DND-41 (cell line): ENCODE measurements at regions not wholly inside any gene's neighbourhood (a gene's known extent, or its start where the extent isn't known, plus 50 kb on each side); places are given as distances from the start of the nearest gene placed in this dataset.

ENCODE experiments used
- ATAC-seq: fragments of 200-7000 bp; cut with Tn5 transposase; 3 replicates; pipeline ENCODE4 v1.9.1; 2021; ENCODE audit warnings: low read depth; ENCODE audit not compliant: insufficient read depth
- DNase-seq: peaks from one replicate; pipeline ENCODE4 v3.0.0-alpha.2; 2020
- H2AFZ ChIP-seq: 2 replicates; pipeline ENCODE4 v1.6.0; 2012; ENCODE audit warnings: low read depth, low read length
- H3K27ac ChIP-seq: 2 replicates; pipeline ENCODE4 v1.5.1; 2012; ENCODE audit warnings: low read length, inconsistent platforms
- H3K27me3 ChIP-seq: fragments of 200-600 bp; sonication (generic); 2 replicates; pipeline ENCODE4 v1.6.0; 2012; ENCODE audit warnings: low read length, mild to moderate bottlenecking, inconsistent platforms; ENCODE audit not compliant: insufficient read depth, poor library complexity
- H3K36me3 ChIP-seq: 2 replicates; pipeline ENCODE4 v1.5.1; 2012; ENCODE audit warnings: low read length, inconsistent platforms; ENCODE audit not compliant: insufficient read depth
- H3K4me1 ChIP-seq: 2 replicates; pipeline ENCODE4 v1.5.1; 2012; ENCODE audit warnings: mild to moderate bottlenecking, low read length; ENCODE audit not compliant: insufficient read depth
- H3K4me2 ChIP-seq: 2 replicates; pipeline ENCODE4 v1.6.0; 2012; ENCODE audit warnings: mild to moderate bottlenecking, moderate library complexity, low read length, inconsistent platforms; ENCODE audit not compliant: insufficient read depth
- H3K4me3 ChIP-seq, 2 experiments: fragments of 200-600 bp in 1 of 2; shearing (Covaris generic) in 1 of 2; 2 replicates each; pipeline ENCODE4 v1.5.1; 2012 to 2016; ENCODE audit warnings: inconsistent platforms in 2 of 2, low read length in 2 of 2, mild to moderate bottlenecking in 2 of 2, low read depth in 1 of 2, moderate library complexity in 1 of 2
- H3K79me2 ChIP-seq: 2 replicates; pipeline ENCODE4 v1.6.0; 2012; ENCODE audit warnings: low read length, inconsistent platforms; ENCODE audit not compliant: insufficient read depth
- H3K9ac ChIP-seq: 2 replicates; pipeline ENCODE4 v1.6.0; 2012; ENCODE audit warnings: low read depth, mild to moderate bottlenecking, inconsistent platforms, low read length, moderate library complexity
- H3K9me3 ChIP-seq: 2 replicates; pipeline ENCODE4 v1.5.1; 2012; ENCODE audit warnings: low read length, moderate library complexity, mild to moderate bottlenecking, inconsistent platforms; ENCODE audit not compliant: insufficient read depth, severe bottlenecking
- H4K20me1 ChIP-seq: 2 replicates; pipeline ENCODE4 v1.6.0; 2012; ENCODE audit warnings: low read length; ENCODE audit not compliant: insufficient read depth
- CTCF ChIP-seq: IDR thresholded peaks from 2 replicates; pipeline ENCODE4 v1.5.1; 2012; ENCODE audit warnings: borderline replicate concordance, low read length, moderate library complexity, mild to moderate bottlenecking; ENCODE audit not compliant: poor library complexity, severe bottlenecking; ENCODE audit errors: extremely low read depth
- EZH2 ChIP-seq: IDR thresholded peaks from 3 replicates; pipeline ENCODE4 v1.6.1; 2012; ENCODE audit warnings: borderline replicate concordance, low read depth, mild to moderate bottlenecking, moderate library complexity, low read length, inconsistent platforms; ENCODE audit not compliant: severe bottlenecking

GRCh38 chr7:155931396-155932085 lies 119.3 kb upstream of the SHH start:
- Histone ChIP-seq H3K79me2 (no peaks in the 10 kb centered on the region), H4K20me1 (no peaks in the 10 kb centered on the region), H3K4me2 (no peak overlapping the region), H3K9ac (no peak overlapping the region), H3K27me3 (peaks cover 3% of the 10 kb centered on the region), H2AFZ (no peak overlapping the region), H3K9me3 (no peaks in the 10 kb centered on the region), H3K27ac (no peak overlapping the region), H3K4me3 (no peak overlapping the region), H3K36me3 (no peaks in the 10 kb centered on the region), H3K4me1 (no peaks in the 10 kb centered on the region)
- TF ChIP-seq EZH2 (no peak), CTCF (no peak)
- ATAC-seq = no peak
- DNase-seq = no peak

GRCh38 chr7:155930527-155930926 lies 118.3 kb upstream of the SHH start:
- DNase-seq (no peak), ATAC-seq (no peak)
- H3K27me3 ChIP-seq = peaks cover 3% of the 10 kb centered on the region
- H3K36me3 ChIP-seq = no peaks in the 10 kb centered on the region
- H3K4me2 ChIP-seq = no peak overlapping the region
- TF ChIP-seq CTCF (no peak), EZH2 (no peak)
- H2AFZ ChIP-seq = no peak overlapping the region
- H3K79me2 ChIP-seq = no peaks in the 10 kb centered on the region
- no peaks in the 10 kb centered on the region for H4K20me1 ChIP-seq
- no peaks in the 10 kb centered on the region for H3K9me3 ChIP-seq
- H3K4me3 ChIP-seq = no peak overlapping the region
- no peak overlapping the region for H3K27ac ChIP-seq
- H3K4me1 ChIP-seq = no peaks in the 10 kb centered on the region
- no peak overlapping the region for H3K9ac ChIP-seq

- Histone ChIP-seq H3K36me3 (no peaks in the 10 kb centered on the region), H3K79me2 (no peaks in the 10 kb centered on the region), H3K4me2 (no peak overlapping the region), H3K27me3 (peaks cover 3% of the 10 kb centered on the region), H3K4me1 (no peaks in the 10 kb centered on the region), H3K9ac (no peak overlapping the region), H3K9me3 (no peaks in the 10 kb centered on the region), H3K27ac (no peak overlapping the region), H2AFZ (no peak overlapping the region), H4K20me1 (no peaks in the 10 kb centered on the region), H3K4me3 (no peak overlapping the region)
- ATAC-seq = no peak
- no peak for TF ChIP-seq EZH2
- TF ChIP-seq CTCF = no peak
- no peak for DNase-seq
Observed at GRCh38 chr7:155930061-155930460, 117.8 kb upstream of the SHH start.
